GM12864 (cell line): ENCODE measurements at regions not wholly inside any gene's neighbourhood (a gene's known extent, or its start where the extent isn't known, plus 50 kb on each side); places are given as distances from the start of the nearest gene placed in this dataset.

Experiments used
- DNase-seq: peaks from one replicate; pipeline ENCODE4 v3.0.0-alpha.2; 2011; ENCODE audit warnings: low read depth
- H3K4me3 ChIP-seq: 2 replicates; pipeline ENCODE4 v1.5.1; 2011; ENCODE audit warnings: mild to moderate bottlenecking, low read depth, low read length, control low read depth
- CTCF ChIP-seq: IDR thresholded peaks from 2 replicates; pipeline ENCODE4 v1.5.1; 2011; ENCODE audit warnings: low read depth, mild to moderate bottlenecking, moderate library complexity, low read length, control low read depth, inconsistent platforms; ENCODE audit errors: missing control alignments

DNA sequence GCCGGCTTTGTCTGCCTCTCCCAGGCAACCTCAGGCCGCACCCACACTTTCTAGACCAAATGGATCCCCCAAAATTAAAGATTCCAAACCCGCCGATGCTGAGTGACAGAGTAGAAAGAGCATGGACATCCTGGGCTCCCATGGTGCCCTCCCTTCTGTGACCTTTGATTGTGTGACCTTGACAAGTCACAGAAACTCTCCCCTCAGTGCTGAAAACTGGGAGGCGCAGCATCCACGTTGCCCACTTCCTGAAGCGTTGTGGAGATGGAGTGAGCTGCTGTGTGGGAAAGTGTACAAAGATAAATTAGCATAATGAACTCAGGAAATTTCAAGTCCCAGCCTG, 74.4 kb upstream of the MFGE8 start:
- TF ChIP-seq CTCF: no peak
- H3K4me3 ChIP-seq: no peak overlapping the region
- DNase-seq: no peak

DNA sequence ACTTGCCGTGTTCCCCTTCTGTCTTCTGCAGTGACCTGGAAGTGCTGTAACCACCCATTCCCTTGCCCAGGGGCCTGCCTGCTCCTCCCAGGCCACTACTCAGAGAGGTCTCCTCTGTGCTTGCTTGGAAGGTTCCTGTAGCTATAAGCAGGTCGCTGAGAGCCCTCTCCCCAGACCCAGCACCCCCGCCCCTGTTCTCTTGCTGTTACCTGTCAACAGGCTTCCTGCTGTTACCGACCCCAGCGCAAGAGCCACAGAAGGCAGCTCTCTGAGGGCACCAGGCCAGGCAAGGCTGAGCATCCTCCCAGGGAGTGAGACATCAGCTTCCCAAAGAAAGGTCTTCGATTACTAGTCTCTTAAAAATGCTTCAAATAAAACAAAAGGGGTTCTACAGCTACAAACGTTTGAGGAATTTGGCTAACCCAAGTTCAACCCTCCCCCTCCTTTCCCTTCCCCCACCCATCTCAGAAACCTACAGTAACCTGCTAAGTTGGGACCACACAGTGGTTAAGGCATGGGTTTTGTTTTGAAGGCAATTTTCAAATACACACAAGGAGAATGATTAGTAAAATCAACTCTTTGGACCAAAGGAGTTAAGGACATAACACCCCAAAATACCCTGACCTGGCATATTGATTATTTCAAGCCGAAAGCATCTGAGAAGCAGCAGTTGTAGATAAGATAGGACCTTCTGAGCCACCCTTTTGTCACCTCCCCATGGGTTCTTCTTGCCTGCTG, 74.9 kb upstream of the MFGE8 start:
- TF ChIP-seq CTCF: no peak
- no peak overlapping the region for H3K4me3 ChIP-seq
- no peak for DNase-seq

GRCh38 chr15:88989578-88989977, 76.4 kb upstream of the MFGE8 start:
- no peak for DNase-seq
- no peak for TF ChIP-seq CTCF
- H3K4me3 ChIP-seq: no peak overlapping the region

GRCh38 chr15:88990185-88990679, 77.1 kb upstream of the MFGE8 start:
- no peak for DNase-seq
- H3K4me3 ChIP-seq: no peak overlapping the region

GRCh38 chr15:88992216-88992615, 79.0 kb upstream of the MFGE8 start:
- TF ChIP-seq CTCF: no peak
- H3K4me3 ChIP-seq: no peak overlapping the region
- DNase-seq: no peak

More at GRCh38 chr15:88990185-88990679, 77.1 kb upstream of the MFGE8 start:
- no peak for TF ChIP-seq CTCF

DNA sequence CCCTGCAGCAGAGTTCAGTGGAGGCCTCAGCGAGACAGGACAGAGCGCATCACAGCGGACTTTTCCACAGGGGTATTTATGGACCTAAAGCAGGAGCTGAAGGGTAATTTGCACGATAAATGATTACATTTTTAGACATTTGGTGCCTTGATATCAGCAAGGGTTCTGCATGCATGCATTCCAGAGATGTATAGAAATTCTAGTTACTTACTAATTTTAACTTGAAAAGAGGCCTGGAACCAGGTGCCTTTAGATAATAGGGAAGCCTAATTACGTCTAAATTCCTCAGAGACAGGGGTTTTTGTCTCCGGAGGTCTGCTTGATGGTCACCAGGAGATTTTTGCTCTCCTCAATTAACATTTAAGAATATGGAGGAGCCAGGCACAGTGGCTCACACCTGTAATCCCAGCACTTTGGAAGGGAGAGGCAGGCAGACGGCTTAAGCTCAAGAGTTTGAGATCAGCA, 79.8 kb upstream of the MFGE8 start:
- DNase-seq: no peak
- H3K4me3 ChIP-seq: no peak overlapping the region
- no peak for TF ChIP-seq CTCF

DNA sequence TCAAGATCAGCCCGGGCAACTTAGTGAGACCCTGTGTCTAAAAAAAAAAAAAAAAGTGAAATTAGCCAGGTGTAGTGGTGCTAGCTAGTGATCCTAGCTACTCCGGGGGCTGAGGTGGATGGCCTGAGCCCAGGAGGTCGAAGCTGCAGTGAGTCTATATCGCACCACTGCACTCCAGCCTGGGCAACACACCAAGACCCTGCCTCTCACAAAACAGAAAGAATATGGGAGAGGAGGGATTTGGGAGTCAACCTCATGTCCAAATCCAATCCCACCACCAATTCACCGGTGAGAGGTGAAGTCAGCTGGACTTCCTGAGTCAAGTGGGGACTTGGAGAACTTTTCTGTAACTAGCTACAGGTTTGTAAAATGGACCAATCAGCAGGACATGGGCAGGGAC, 80.5 kb upstream of the MFGE8 start:
- no peak for DNase-seq

More for the DNA sequence above, 80.5 kb upstream of the MFGE8 start:
- H3K4me3 ChIP-seq: no peak overlapping the region
- no peak for TF ChIP-seq CTCF
